B cell (primary cell): ENCODE measurements at regions not wholly inside any gene's neighbourhood (a gene's known extent, or its start where the extent isn't known, plus 50 kb on each side); places are given as distances from the start of the nearest gene placed in this dataset.

Experiments used
- ATAC-seq: fragments of 200-7000 bp; cut with Tn5 transposase; one replicate; pipeline ENCODE4 v1.10.0; 2021; ENCODE audit warnings: low read depth, mild to moderate bottlenecking, moderate number of reproducible peaks, moderate library complexity
- CTCF ChIA-PET: fragments of 350-600 bp; sonication (Branson Sonifier 250); formaldehyde crosslinking; loops from one replicate; lab custom pipeline; 2021; ENCODE audit warnings: antibody characterized with exemption, inconsistent platforms; lab: Charles Lee
- POLR2A ChIA-PET: fragments of 350-600 bp; sonication (Branson Sonifier 250); formaldehyde crosslinking; loops from one replicate; lab custom pipeline; 2021; ENCODE audit warnings: antibody characterized with exemption; lab: Charles Lee
- DNase-seq: peaks from one replicate; pipeline ENCODE4 v3.0.0; 2013
- H2AFZ ChIP-seq: 2 replicates; pipeline ENCODE4 v1.6.1; 2012; ENCODE audit warnings: mild to moderate bottlenecking, low read depth, low read length; ENCODE audit not compliant: insufficient read depth, poor library complexity, severe bottlenecking
- H3K27ac ChIP-seq, 2 donors: 1 replicate in 1 of 2; 2 replicates in 1 of 2; pipeline ENCODE4 v1.5.1; 2012 to 2013; ENCODE audit warnings: low read length in 2 of 2, mild to moderate bottlenecking in 2 of 2, moderate library complexity in 1 of 2
- H3K27me3 ChIP-seq, 4 experiments: fragments of 200-600 bp in 1 of 4; sonication (generic) in 1 of 4; replicated peaks in 1 of 4; 1 replicate in 2 of 4; 2 replicates in 2 of 4; pipeline versions ENCODE4 v1.6.1 to v1.7.0; 2013 to 2016; ENCODE audit warnings: low read length in 3 of 4, mild to moderate bottlenecking in 2 of 4, mixed read lengths in 1 of 4, moderate library complexity in 1 of 4; ENCODE audit not compliant: insufficient read depth in 4 of 4, control insufficient read depth in 3 of 4; ENCODE audit errors: control extremely low read depth in 1 of 4
- H3K36me3 ChIP-seq, 2 experiments: replicated peaks in 1 of 2; 1 replicate in 1 of 2; 2 replicates in 1 of 2; pipeline versions ENCODE4 v1.6.1 to v1.7.1; 2013; ENCODE audit warnings: low read length in 1 of 2; ENCODE audit not compliant: insufficient read depth in 2 of 2, control insufficient read depth in 1 of 2; ENCODE audit errors: control extremely low read depth in 1 of 2, extremely low read depth in 1 of 2
- H3K4me1 ChIP-seq, 2 donors: fragments of 200-600 bp in 1 of 2; sonication (generic) in 1 of 2; 1 replicate in 1 of 2; 2 replicates in 1 of 2; pipeline versions ENCODE4 v1.5.1 to v1.6.1; 2013 to 2017; ENCODE audit warnings: low read length in 2 of 2; ENCODE audit not compliant: control insufficient read depth in 2 of 2, insufficient read depth in 2 of 2
- H3K4me2 ChIP-seq: replicated peaks from 2 replicates; pipeline ENCODE3; 2012; ENCODE audit warnings: mild to moderate bottlenecking, low read depth, low read length; ENCODE audit not compliant: poor library complexity, severe bottlenecking
- H3K4me3 ChIP-seq, 5 experiments: fragments of 200-600 bp in 1 of 5; sonication (generic) in 1 of 5; 1 replicate in 3 of 5; 2 replicates in 2 of 5; pipeline versions ENCODE4 v1.5.1 to v1.7.0; 2011 to 2016; ENCODE audit warnings: low read length in 4 of 5, mild to moderate bottlenecking in 4 of 5, low read depth in 2 of 5, control low read depth in 1 of 5, moderate library complexity in 1 of 5; ENCODE audit not compliant: insufficient read depth in 1 of 5; ENCODE audit errors: control extremely low read depth in 1 of 5, extremely low read depth in 1 of 5
- H3K79me2 ChIP-seq: fragments of 200-600 bp; sonication (generic); one replicate; pipeline ENCODE4 v1.6.0; 2016; ENCODE audit warnings: low read length; ENCODE audit not compliant: control insufficient read depth, insufficient read depth
- H3K9ac ChIP-seq: fragments of 200-600 bp; sonication (generic); 2 replicates; pipeline ENCODE4 v1.6.1; 2017; ENCODE audit warnings: mild to moderate bottlenecking, low read length, moderate library complexity
- H3K9me3 ChIP-seq, 3 donors: one replicate each; pipeline versions ENCODE4 v1.6.1 to v1.7.1; 2013; ENCODE audit warnings: low read length in 2 of 3; ENCODE audit not compliant: control insufficient read depth in 2 of 3, insufficient read depth in 1 of 3; ENCODE audit errors: control extremely low read depth in 1 of 3
- H4K20me1 ChIP-seq: 2 replicates; pipeline ENCODE4 v1.6.0; 2012; ENCODE audit warnings: mild to moderate bottlenecking, low read length; ENCODE audit not compliant: insufficient read depth, control insufficient read depth, poor library complexity, severe bottlenecking
- H3K27ac Mint-ChIP-seq: one replicate; pipeline ENCODE4 v1.8.0; 2021; ENCODE audit warnings: mixed read lengths
- H3K27me3 Mint-ChIP-seq: one replicate; pipeline ENCODE4 v1.8.0; 2021; ENCODE audit warnings: mixed read lengths
- H3K4me1 Mint-ChIP-seq: one replicate; pipeline ENCODE4 v1.8.0; 2021; ENCODE audit warnings: mixed read lengths
- H3K4me3 Mint-ChIP-seq: one replicate; pipeline ENCODE4 v1.8.0; 2021; ENCODE audit warnings: mixed read lengths
- H3K9me3 Mint-ChIP-seq: one replicate; pipeline ENCODE4 v1.8.0; 2022; ENCODE audit warnings: mixed read lengths; ENCODE audit not compliant: insufficient read depth
- EZH2 ChIP-seq: IDR thresholded peaks from 2 replicates; pipeline ENCODE4 v1.6.1; 2012; ENCODE audit warnings: borderline replicate concordance, low read depth, mild to moderate bottlenecking, moderate library complexity, low read length; ENCODE audit not compliant: insufficient read depth, poor library complexity, severe bottlenecking
- WGBS: methylation state at CpG from one replicate; pipeline ENCODE4 v1.1.5; 2013; ENCODE audit warnings: missing lambda C conversion rate; ENCODE audit not compliant: insufficient coverage; 5-methylcytosine and 5-hydroxymethylcytosine counted together
- intact Hi-C: fragments of 100-400 bp; cut with micrococcal nuclease; formaldehyde crosslinking; loops from one replicate; pipeline ENCODE4 v1.10.0; 2022
- TF ChIP-seq, protein P1 (sequence below): fragments of 200-600 bp; IDR thresholded peaks from one replicate; pipeline ENCODE4 v1.8.0; 2022; ENCODE audit warnings: antibody characterized with exemption, mild to moderate bottlenecking

DNA sequence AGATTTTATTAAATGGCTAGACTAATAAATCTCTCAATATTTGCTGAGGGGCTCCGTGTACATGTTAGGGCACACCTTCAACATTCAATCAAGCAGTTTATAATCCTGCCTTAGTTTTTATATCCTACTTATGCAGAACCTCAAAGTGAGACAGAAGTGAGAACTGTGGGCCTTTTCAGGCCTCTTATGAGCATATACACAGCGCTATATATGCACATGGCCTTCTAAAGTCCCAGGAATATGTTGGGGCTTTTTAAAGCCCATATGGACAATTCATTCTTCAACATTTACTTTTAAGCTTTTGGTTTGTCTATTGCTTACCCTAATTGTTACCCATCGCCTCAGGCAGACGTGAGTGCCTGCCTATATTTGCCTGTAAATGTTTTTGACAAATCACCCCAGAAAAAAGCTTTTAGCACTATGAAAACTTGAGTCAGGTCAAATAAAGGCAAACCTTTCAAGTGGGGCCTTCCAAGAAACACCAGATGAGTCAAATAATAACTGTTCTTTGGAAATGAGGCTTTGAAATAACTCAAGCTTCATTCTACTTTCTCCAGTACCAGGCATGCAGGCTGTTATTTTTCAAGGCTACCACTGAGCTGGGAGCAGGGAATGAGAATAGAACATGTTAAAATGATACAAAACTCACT is 58.2 kb downstream of the ESM1 start:
- 100% methylated on average over 2 of the region's 4 CpGs for WGBS
- ATAC-seq: no peak
- POLR2A ChIA-PET: no interaction called here

DNA sequence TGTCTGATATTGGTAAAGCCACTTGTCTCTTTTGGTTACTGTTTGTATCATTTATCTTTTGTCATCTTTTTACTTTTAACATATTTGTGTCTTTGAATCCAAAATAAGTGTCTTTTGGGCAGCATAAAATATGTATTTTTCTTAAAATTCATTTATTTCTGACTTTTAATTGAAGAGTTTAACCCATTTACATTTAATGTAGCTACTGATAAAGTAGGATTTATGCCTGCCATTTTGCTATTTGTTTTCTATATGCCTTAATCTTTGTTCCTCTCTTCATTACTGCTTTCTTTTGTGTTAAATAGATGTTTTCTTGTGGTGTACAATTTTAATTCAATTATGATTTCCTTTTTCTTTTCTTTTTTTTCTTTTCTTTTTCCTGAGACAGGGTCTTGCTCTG is 60.9 kb downstream of the ESM1 start:
- Histone ChIP-seq H3K79me2 (no peaks in the 10 kb centered on the region), H3K27me3 (no peaks in the 10 kb centered on the region), H3K9ac (no peak overlapping the region), H3K4me1 (no peaks in the 10 kb centered on the region), H3K27ac (no peak overlapping the region), H3K36me3 (no peaks in the 10 kb centered on the region), H3K4me3 (no peak overlapping the region), H4K20me1 (no peaks in the 10 kb centered on the region), H2AFZ (no peak overlapping the region), H3K4me2 (no peak overlapping the region), H3K9me3 (peaks cover 0 to 12% (median 8%) of the 10 kb centered on the region in 3 donors)
- Mint-ChIP-seq H3K27ac (no peak overlapping the region), H3K27me3 (peaks cover 21% of the 10 kb centered on the region), H3K4me1 (no peaks in the 10 kb centered on the region), H3K4me3 (no peak overlapping the region), H3K9me3 (peaks cover 7% of the 10 kb centered on the region)
- ChIA-PET POLR2A (no interaction called here), CTCF (no interaction called here)
- no peak for DNase-seq
- intact Hi-C loops: no loop called here
- no peak for TF ChIP-seq EZH2
- TF ChIP-seq, protein P1, sequence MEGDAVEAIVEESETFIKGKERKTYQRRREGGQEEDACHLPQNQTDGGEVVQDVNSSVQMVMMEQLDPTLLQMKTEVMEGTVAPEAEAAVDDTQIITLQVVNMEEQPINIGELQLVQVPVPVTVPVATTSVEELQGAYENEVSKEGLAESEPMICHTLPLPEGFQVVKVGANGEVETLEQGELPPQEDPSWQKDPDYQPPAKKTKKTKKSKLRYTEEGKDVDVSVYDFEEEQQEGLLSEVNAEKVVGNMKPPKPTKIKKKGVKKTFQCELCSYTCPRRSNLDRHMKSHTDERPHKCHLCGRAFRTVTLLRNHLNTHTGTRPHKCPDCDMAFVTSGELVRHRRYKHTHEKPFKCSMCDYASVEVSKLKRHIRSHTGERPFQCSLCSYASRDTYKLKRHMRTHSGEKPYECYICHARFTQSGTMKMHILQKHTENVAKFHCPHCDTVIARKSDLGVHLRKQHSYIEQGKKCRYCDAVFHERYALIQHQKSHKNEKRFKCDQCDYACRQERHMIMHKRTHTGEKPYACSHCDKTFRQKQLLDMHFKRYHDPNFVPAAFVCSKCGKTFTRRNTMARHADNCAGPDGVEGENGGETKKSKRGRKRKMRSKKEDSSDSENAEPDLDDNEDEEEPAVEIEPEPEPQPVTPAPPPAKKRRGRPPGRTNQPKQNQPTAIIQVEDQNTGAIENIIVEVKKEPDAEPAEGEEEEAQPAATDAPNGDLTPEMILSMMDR: no peak
- ATAC-seq: no peak

More for the DNA sequence above, 58.2 kb downstream of the ESM1 start:
- no peaks in the 10 kb centered on the region for H3K4me1 Mint-ChIP-seq
- no peak overlapping the region for H3K27ac Mint-ChIP-seq
- Histone ChIP-seq H3K27ac (no peak overlapping the region), H2AFZ (no peak overlapping the region), H3K27me3 (peaks cover 0 to 9% (median 4%) of the 10 kb centered on the region in 4 experiments), H3K4me1 (no peaks in the 10 kb centered on the region), H3K79me2 (no peaks in the 10 kb centered on the region), H4K20me1 (no peaks in the 10 kb centered on the region), H3K4me3 (no peak overlapping the region), H3K36me3 (no peaks in the 10 kb centered on the region), H3K9ac (no peak overlapping the region), H3K4me2 (no peak overlapping the region), H3K9me3 (peaks cover 0 to 12% (median 8%) of the 10 kb centered on the region in 3 donors)
- CTCF ChIA-PET: no interaction called here
- TF ChIP-seq, protein P1: no peak
- TF ChIP-seq EZH2: no peak
- H3K27me3 Mint-ChIP-seq: peaks cover 7% of the 10 kb centered on the region
- H3K4me3 Mint-ChIP-seq: no peak overlapping the region
- DNase-seq: no peak
- peaks cover 7% of the 10 kb centered on the region for H3K9me3 Mint-ChIP-seq
- intact Hi-C loops: no loop called here
